H1 (cell line): ENCODE measurements at regions not wholly inside any gene's neighbourhood (a gene's known extent, or its start where the extent isn't known, plus 50 kb on each side); places are given as distances from the start of the nearest gene placed in this dataset.
A peak's percentile ranks its signal among the peaks of the same experiment; 100 is the strongest.

Source experiments
- CTCF ChIA-PET: fragments of 300-600 bp; sonication (Branson Sonifier 250); formaldehyde crosslinking; loops from one replicate; lab custom pipeline; 2021; ENCODE audit not compliant: partially characterized antibody; lab: Charles Lee
- POLR2A ChIA-PET: fragments of 300-600 bp; sonication (Branson Sonifier 250); formaldehyde crosslinking; loops from one replicate; lab custom pipeline; 2021; ENCODE audit warnings: inconsistent platforms; ENCODE audit not compliant: partially characterized antibody; lab: Charles Lee
- DNase-seq, 2 experiments: peaks; one replicate each; pipeline versions ENCODE4 v3.0.0 to v3.0.0-alpha.2; 2010 to 2022; ENCODE audit warnings: low spot score in 2 of 2, low read depth in 1 of 2, mixed read lengths in 1 of 2
- FAIRE-seq: peaks from 2 replicates; lab custom pipeline; 2011; peaks lifted over from hg19 to GRCh38; lab: Jason Lieb, UNC
- H2AFZ ChIP-seq: 2 replicates; pipeline ENCODE4 v1.8.1; 2012; ENCODE audit warnings: low read length, inconsistent platforms
- H2AK5ac ChIP-seq: 2 replicates; pipeline ENCODE4 v1.6.1; 2013; ENCODE audit warnings: low read depth, low read length
- H2BK120ac ChIP-seq: replicated peaks from 2 replicates; pipeline ENCODE3; 2013; ENCODE audit warnings: low read depth, low read length, inconsistent platforms
- H2BK12ac ChIP-seq: 2 replicates; pipeline ENCODE4 v1.6.1; 2013; ENCODE audit warnings: low read depth, low read length
- H2BK15ac ChIP-seq: 2 replicates; pipeline ENCODE4 v1.6.1; 2013; ENCODE audit warnings: low read length
- H2BK20ac ChIP-seq: 2 replicates; pipeline ENCODE4 v1.6.1; 2013; ENCODE audit warnings: low read length
- H2BK5ac ChIP-seq: 2 replicates; pipeline ENCODE4 v1.6.1; 2013; ENCODE audit warnings: low read depth, low read length
- H3K14ac ChIP-seq: 2 replicates; pipeline ENCODE4 v1.6.1; 2013; ENCODE audit warnings: inconsistent platforms; ENCODE audit not compliant: insufficient read length
- H3K18ac ChIP-seq: 2 replicates; pipeline ENCODE4 v1.6.1; 2013; ENCODE audit warnings: low read length; ENCODE audit errors: extremely low read depth
- H3K23ac ChIP-seq: 2 replicates; pipeline ENCODE4 v1.6.1; 2013; ENCODE audit warnings: inconsistent platforms; ENCODE audit not compliant: insufficient read length
- H3K23me2 ChIP-seq: 2 replicates; pipeline ENCODE4 v1.6.1; 2013; ENCODE audit warnings: low read depth, low read length
- H3K27ac ChIP-seq: 2 replicates; pipeline ENCODE4 v1.6.1; 2011; ENCODE audit warnings: low read depth, low read length, inconsistent platforms
- H3K27me3 ChIP-seq, 4 experiments: replicated peaks in 1 of 4; 1 replicate in 1 of 4; 2 replicates in 3 of 4; pipeline versions ENCODE4 v1.6.1 to v1.8.1; 2011 to 2013; ENCODE audit warnings: low read length in 3 of 4, mild to moderate bottlenecking in 3 of 4, inconsistent platforms in 2 of 4, mixed read lengths in 2 of 4, moderate library complexity in 1 of 4; ENCODE audit not compliant: control insufficient read depth in 3 of 4, insufficient read depth in 3 of 4; ENCODE audit errors: extremely low read depth in 1 of 4
- H3K36me3 ChIP-seq, 4 experiments: 2 replicates each; pipeline versions ENCODE4 v1.6.1 to v1.8.1; 2011 to 2013; ENCODE audit warnings: mild to moderate bottlenecking in 4 of 4, low read length in 3 of 4, moderate library complexity in 2 of 4, control low read depth in 1 of 4, inconsistent platforms in 1 of 4; ENCODE audit not compliant: insufficient read depth in 4 of 4, control insufficient read depth in 2 of 4
- H3K4ac ChIP-seq: replicated peaks from 2 replicates; pipeline ENCODE3; 2013; ENCODE audit warnings: low read length, low read depth, mixed read lengths, inconsistent platforms; ENCODE audit not compliant: insufficient read length
- H3K4me1 ChIP-seq, 4 experiments: replicated peaks in 1 of 4; 1 replicate in 1 of 4; 2 replicates in 3 of 4; pipeline versions ENCODE4 v1.6.1 to v1.8.1; 2011 to 2013; ENCODE audit warnings: low read length in 3 of 4, inconsistent platforms in 2 of 4, mixed read lengths in 1 of 4; ENCODE audit not compliant: insufficient read depth in 4 of 4, control insufficient read depth in 3 of 4
- H3K4me2 ChIP-seq, 2 experiments: 2 replicates each; pipeline versions ENCODE4 v1.6.1 to v1.8.1; 2011 to 2013; ENCODE audit warnings: low read depth in 2 of 2, low read length in 2 of 2, control low read depth in 1 of 2, inconsistent platforms in 1 of 2, mild to moderate bottlenecking in 1 of 2; ENCODE audit not compliant: insufficient read depth in 1 of 2
- H3K4me3 ChIP-seq, 4 experiments: fragments of 200-600, 300-600 bp in 1 of 4; sonication (generic), shearing (Covaris generic), sonication (Bioruptor Twin) in 1 of 4; 2 replicates each; pipeline versions ENCODE4 v1.5.1 to v1.8.1; 2011 to 2016; ENCODE audit warnings: low read length in 4 of 4, low read depth in 3 of 4, control low read depth in 2 of 4, inconsistent platforms in 2 of 4, mild to moderate bottlenecking in 2 of 4, mixed read lengths in 1 of 4, moderate library complexity in 1 of 4; ENCODE audit not compliant: insufficient read depth in 2 of 4; ENCODE audit errors: extremely low read depth in 1 of 4
- H3K56ac ChIP-seq: replicated peaks from 2 replicates; pipeline ENCODE3; 2013; ENCODE audit warnings: low read depth, mild to moderate bottlenecking, mixed read lengths, low read length, inconsistent platforms; ENCODE audit not compliant: insufficient read length
- H3K79me1 ChIP-seq: 2 replicates; pipeline ENCODE4 v1.6.1; 2013; ENCODE audit warnings: low read depth, low read length, control low read depth
- H3K79me2 ChIP-seq, 2 experiments: 2 replicates each; pipeline versions ENCODE4 v1.6.1 to v1.8.1; 2012 to 2013; ENCODE audit warnings: low read length in 2 of 2, mild to moderate bottlenecking in 2 of 2, inconsistent platforms in 1 of 2; ENCODE audit not compliant: insufficient read depth in 2 of 2, control insufficient read depth in 1 of 2
- H3K9ac ChIP-seq, 4 experiments: replicated peaks in 1 of 4; 1 replicate in 1 of 4; 2 replicates in 3 of 4; pipeline versions ENCODE4 v1.6.1 to v1.8.1; 2011 to 2013; ENCODE audit warnings: low read depth in 3 of 4, low read length in 3 of 4, control low read depth in 2 of 4, mild to moderate bottlenecking in 2 of 4, moderate library complexity in 2 of 4, inconsistent platforms in 1 of 4; ENCODE audit errors: extremely low read depth in 1 of 4
- H3K9me3 ChIP-seq, 2 experiments: 2 replicates each; pipeline versions ENCODE4 v1.6.1 to v1.8.1; 2012 to 2013; ENCODE audit warnings: mild to moderate bottlenecking in 2 of 2, moderate library complexity in 2 of 2, control low read depth in 1 of 2, inconsistent platforms in 1 of 2, low read depth in 1 of 2, low read length in 1 of 2, mixed read lengths in 1 of 2; ENCODE audit not compliant: insufficient read depth in 2 of 2
- H4K20me1 ChIP-seq, 2 experiments: replicated peaks in 1 of 2; 2 replicates each; pipeline versions ENCODE3 to v1.8.1; 2011 to 2013; ENCODE audit warnings: inconsistent platforms in 2 of 2, low read length in 2 of 2, mild to moderate bottlenecking in 1 of 2; ENCODE audit not compliant: insufficient read depth in 2 of 2, control insufficient read depth in 1 of 2
- H4K5ac ChIP-seq: 2 replicates; pipeline ENCODE4 v1.6.1; 2013; ENCODE audit warnings: low read length, low read depth, mixed read lengths, inconsistent platforms; ENCODE audit not compliant: insufficient read length
- H4K8ac ChIP-seq: 2 replicates; pipeline ENCODE4 v1.8.0; 2013; ENCODE audit warnings: mild to moderate bottlenecking, moderate library complexity, low read length, inconsistent platforms; ENCODE audit not compliant: insufficient read depth; ENCODE audit errors: extremely low read depth
- H4K91ac ChIP-seq: replicated peaks from 2 replicates; pipeline ENCODE3; 2013; ENCODE audit warnings: low read length, mixed read lengths, inconsistent platforms; ENCODE audit not compliant: insufficient read length
- ATF2 ChIP-seq: IDR thresholded peaks from 2 replicates; pipeline ENCODE4 v1.6.1; 2012; ENCODE audit warnings: low read length, inconsistent platforms
- BACH1 ChIP-seq: IDR thresholded peaks from 2 replicates; pipeline ENCODE4 v1.6.1; 2012; ENCODE audit warnings: low read length, improper control_type of control experiment
- CBX8 ChIP-seq: fragments of 300-800, 300-1000 bp; sonication (generic); IDR thresholded peaks from 2 replicates; pipeline ENCODE4 v1.7.1; 2016; ENCODE audit warnings: low read depth, low read length, borderline replicate concordance
- CHD1 ChIP-seq: IDR thresholded peaks from 2 replicates; pipeline ENCODE4 v1.6.1; 2012; ENCODE audit warnings: low read depth, low read length, improper control_type of control experiment
- JUND ChIP-seq: IDR thresholded peaks from 2 replicates; pipeline ENCODE4 v1.6.1; 2011; ENCODE audit warnings: mild to moderate bottlenecking, improper control_type of control experiment, low read length
- KDM1A ChIP-seq: fragments of 200-600, 300-600 bp; sonication (generic); IDR thresholded peaks from 2 replicates; pipeline ENCODE4 v1.7.1; 2016; ENCODE audit warnings: mild to moderate bottlenecking, low read length, borderline replicate concordance
- KDM4A ChIP-seq: IDR thresholded peaks from one replicate; pipeline ENCODE4 v1.7.1; 2012; ENCODE audit warnings: low read depth, mild to moderate bottlenecking, moderate library complexity, low read length, inconsistent platforms; ENCODE audit not compliant: severe bottlenecking
- RNF2 ChIP-seq: fragments of 200-900, 300-1000 bp; sonication (generic); IDR thresholded peaks from 2 replicates; pipeline ENCODE4 v1.7.1; 2016; ENCODE audit warnings: borderline replicate concordance, low read depth, mild to moderate bottlenecking, antibody characterized with exemption, low read length; ENCODE audit not compliant: poor library complexity, severe bottlenecking; ENCODE audit errors: missing control alignments
- SIN3A ChIP-seq, 2 experiments: IDR thresholded peaks in 1 of 2; conservative IDR thresholded peaks in 1 of 2; 2 replicates each; pipeline ENCODE4 v1.6.1; 2011 to 2012; ENCODE audit warnings: low read length in 2 of 2, improper control_type of control experiment in 1 of 2, low read depth in 1 of 2, mild to moderate bottlenecking in 1 of 2
- SIRT6 ChIP-seq: IDR thresholded peaks from one replicate; pipeline ENCODE4 v1.7.1; 2012; ENCODE audit warnings: low read length, inconsistent platforms
- SRF ChIP-seq: IDR thresholded peaks from 2 replicates; pipeline ENCODE4 v1.6.1; 2011; ENCODE audit warnings: mild to moderate bottlenecking, low read depth, low read length, moderate library complexity
- SUZ12 ChIP-seq: fragments of 200-600 bp; sonication (generic); IDR thresholded peaks from 2 replicates; pipeline ENCODE4 v1.6.1; 2012; ENCODE audit warnings: mild to moderate bottlenecking, inconsistent platforms, low read length, moderate library complexity, mixed read lengths
- WGBS, 2 experiments: shearing (Covaris generic) in 1 of 2; methylation state at CpG; one replicate each; pipeline versions ENCODE4 v1.1.6 to v1.1.7; 2013 to 2015; ENCODE audit warnings: low lambda C conversion rate in 2 of 2, mixed read lengths in 2 of 2, inconsistent platforms in 1 of 2, low coverage in 1 of 2, missing lambda C conversion rate in 1 of 2; ENCODE audit not compliant: insufficient replicate concordance in 2 of 2, insufficient coverage in 1 of 2, insufficient read length in 1 of 2; ENCODE audit errors: extremely low coverage in 1 of 2, missing lambda C conversion rate in 1 of 2; 5-methylcytosine and 5-hydroxymethylcytosine counted together

DNA sequence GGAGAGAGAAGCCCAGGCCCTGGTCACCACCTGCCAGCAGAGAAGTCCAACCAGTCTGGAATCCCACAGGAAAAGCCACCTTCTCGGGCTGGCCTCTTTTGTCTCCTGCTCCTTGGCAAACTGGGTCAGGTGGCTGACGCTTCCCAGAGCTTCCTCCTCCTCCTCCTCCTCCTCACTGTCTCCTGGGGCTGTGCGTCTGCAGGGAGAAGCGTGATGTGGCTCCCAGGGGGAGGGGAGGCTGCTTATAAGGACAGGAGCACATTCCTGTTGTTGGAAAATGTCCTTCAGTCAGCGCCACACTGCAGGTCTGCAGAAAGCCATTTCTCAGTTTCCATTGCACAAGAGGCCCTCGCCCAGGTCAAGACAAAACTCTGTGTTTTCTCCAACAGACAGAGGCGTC, 1316.5 kb downstream of the BRD1 start:
- no peak for DNase-seq
- Histone ChIP-seq H3K4me3 (no peak overlapping the region), H3K27me3 (no peaks in the 10 kb centered on the region), H3K9me3 (no peaks in the 10 kb centered on the region), H3K27ac (no peak overlapping the region), H2BK120ac (no peak overlapping the region), H3K56ac (no peak overlapping the region), H2BK12ac (no peak overlapping the region), H3K79me1 (peaks cover 9% of the 10 kb centered on the region), H4K8ac (no peak overlapping the region; the same call in 1 of the 2 replicates), H2AK5ac (peak overlapping the region; percentile 75; the same call in 1 of the 2 replicates), H3K23me2 (no peaks in the 10 kb centered on the region), H4K20me1 (peaks cover 7 to 15% of the 10 kb centered on the region in 2 experiments), H3K4me2 (no peak overlapping the region), H3K79me2 (peaks cover 0 to 28% of the 10 kb centered on the region in 2 experiments; a peak in 2 of 4 replicates), H3K9ac (no peak overlapping the region), H4K91ac (no peak overlapping the region), H3K4me1 (peaks cover 0 to 10% (median 5%) of the 10 kb centered on the region in 4 experiments; a peak in 4 of 7 replicates), H3K18ac (no peak overlapping the region), H2BK15ac (no peak overlapping the region), H2AFZ (no peak overlapping the region), H2BK20ac (no peak overlapping the region), H3K4ac (peak overlapping the region; percentile 66), H3K14ac (no peak overlapping the region), H3K23ac (no peak overlapping the region), H3K36me3 (no peaks in the 10 kb centered on the region), H2BK5ac (peak overlapping the region; percentile 71; the same call in 1 of the 2 replicates), H4K5ac (no peak overlapping the region)
- no peak for FAIRE-seq
- POLR2A ChIA-PET = no interaction called here
- CTCF ChIA-PET = interaction anchor here (0.6 kb wide), 1 partner anchor 266 kb away, joined by 3 read pairs; no protein-coding TSS in a partner anchor
- 91% methylated on average over 5 of the region's 7 CpGs; no CpG with 5 or more reads in 1 of the 2 experiments for WGBS, 2 experiments
- TF ChIP-seq BACH1 = no peak
- no peak for TF ChIP-seq SUZ12
- no peak for TF ChIP-seq SIRT6
- TF ChIP-seq KDM4A = no peak
- TF ChIP-seq SIN3A (conservative IDR thresholded peaks at IDR 0.05 in 1 of 2, IDR thresholded peaks at IDR 0.05 in 1 of 2; ENCODE audit: low read depth in 1 of 2, low read length in 2 of 2) = no peak
- no peak for TF ChIP-seq KDM1A
- TF ChIP-seq RNF2 = no peak
- no peak for TF ChIP-seq CHD1
- TF ChIP-seq JUND = no peak
- no peak for TF ChIP-seq ATF2
- TF ChIP-seq SRF = no peak
- TF ChIP-seq CBX8 = no peak
